GM12878 (cell line): ENCODE measurements at regions not wholly inside any gene's neighbourhood (a gene's known extent, or its start where the extent isn't known, plus 50 kb on each side); places are given as distances from the start of the nearest gene placed in this dataset.
"Not testable (repeated sequence)": the region's sequence is repeated elsewhere in the genome, so short reads cannot be mapped to it uniquely, and the experiment has no call there.

Experiments
- ATAC-seq: fragments of 200-7000 bp; cut with Tn5 transposase; 3 replicates; pipeline ENCODE4 v1.9.1; 2020; ENCODE audit warnings: mild to moderate bottlenecking, moderate library complexity
- BruUV-seq: library from RNA; stranded (reverse); fragments of 400-500 nt; replicated peaks from 2 replicates; lab custom pipeline; 2021; lab: Mats Ljungman, UMichigan
- CTCF ChIA-PET: fragments of 300-600 bp; sonication (Branson Sonifier 250); formaldehyde crosslinking; extraction: SDS; loops from one replicate; lab custom pipeline; 2021; ENCODE audit warnings: inconsistent platforms; lab: Yijun Ruan, JAX
- POLR2A ChIA-PET: fragments of 350-600 bp; formaldehyde crosslinking; extraction: SDS; loops from one replicate; lab custom pipeline; 2021; ENCODE audit warnings: inconsistent platforms; lab: Charles Lee
- RAD21 ChIA-PET: fragments of 300-600 bp; sonication (Branson Sonifier 250); formaldehyde crosslinking; loops from one replicate; lab custom pipeline; 2023; ENCODE audit warnings: antibody characterized with exemption; ENCODE audit not compliant: unreplicated experiment; lab: Charles Lee
- SMC1A ChIA-PET: fragments of 300-600 bp; sonication (Branson Sonifier 250); formaldehyde crosslinking; loops from one replicate; lab custom pipeline; 2023; ENCODE audit not compliant: unreplicated experiment, uncharacterized antibody; lab: Charles Lee
- DNase-seq: peaks from one replicate; pipeline ENCODE4 v3.0.0-alpha.2; 2011; ENCODE audit warnings: low read depth, low spot score
- FAIRE-seq: peaks from 3 replicates; lab custom pipeline; 2011; peaks lifted over from hg19 to GRCh38; lab: Jason Lieb, UNC
- H2AFZ ChIP-seq: 2 replicates; pipeline ENCODE4 v1.6.0; 2011; ENCODE audit warnings: low read depth, low read length, control low read depth; ENCODE audit not compliant: control insufficient read depth
- H3K27ac ChIP-seq: 2 replicates; pipeline ENCODE4 v1.5.1; 2011; ENCODE audit warnings: control low read depth; ENCODE audit not compliant: control insufficient read depth, insufficient read depth
- H3K27me3 ChIP-seq, 2 experiments: replicated peaks in 1 of 2; 2 replicates each; pipeline versions ENCODE4 v1.6.0 to v1.6.1; 2011; ENCODE audit warnings: low read length in 1 of 2; ENCODE audit not compliant: control insufficient read depth in 2 of 2, insufficient read depth in 2 of 2
- H3K36me3 ChIP-seq, 2 experiments: 2 replicates each; pipeline ENCODE4 v1.5.1; 2011; ENCODE audit warnings: low read length in 1 of 2; ENCODE audit not compliant: control insufficient read depth in 2 of 2, insufficient read depth in 2 of 2
- H3K4me1 ChIP-seq: 2 replicates; pipeline ENCODE4 v1.6.1; 2011; ENCODE audit warnings: mild to moderate bottlenecking, low read length, moderate library complexity, mixed read lengths; ENCODE audit not compliant: control insufficient read depth, insufficient read depth
- H3K4me2 ChIP-seq: 2 replicates; pipeline ENCODE4 v1.6.0; 2011; ENCODE audit warnings: control low read depth; ENCODE audit not compliant: control insufficient read depth, insufficient read depth
- H3K4me3 ChIP-seq: fragments of 200-600 bp; sonication (generic); 2 replicates; pipeline ENCODE4 v1.5.1; 2016
- H3K79me2 ChIP-seq: 2 replicates; pipeline ENCODE4 v1.6.0; 2011; ENCODE audit warnings: low read length; ENCODE audit not compliant: control insufficient read depth, insufficient read depth
- H3K9ac ChIP-seq: 2 replicates; pipeline ENCODE4 v1.8.0; 2011; ENCODE audit warnings: low read length, control low read depth, mixed read lengths; ENCODE audit not compliant: control insufficient read depth, insufficient read depth
- H3K9me3 ChIP-seq: replicated peaks from 3 replicates; pipeline ENCODE4 v1.5.1; 2011; ENCODE audit warnings: mild to moderate bottlenecking, low read length; ENCODE audit not compliant: control insufficient read depth, insufficient read depth
- H4K20me1 ChIP-seq: 2 replicates; pipeline ENCODE4 v1.6.0; 2011; ENCODE audit not compliant: control insufficient read depth, insufficient read depth
- E4F1 ChIP-seq: fragments of 450-650 bp; IDR thresholded peaks from 2 replicates; pipeline ENCODE4 v1.6.1; 2018; ENCODE audit warnings: borderline replicate concordance, mild to moderate bottlenecking; ENCODE audit not compliant: partially characterized antibody
- SKIL ChIP-seq: fragments of 450-650 bp; IDR thresholded peaks from 2 replicates; pipeline ENCODE4 v1.6.1; 2017; ENCODE audit warnings: mild to moderate bottlenecking, low read depth, inconsistent platforms; ENCODE audit not compliant: poor library complexity, severe bottlenecking
- WGBS: methylation state at CpG from one replicate; pipeline ENCODE4 v1.1.6; 2016; ENCODE audit warnings: low lambda C conversion rate; ENCODE audit not compliant: insufficient replicate concordance, insufficient coverage; ENCODE audit errors: missing lambda C conversion rate; 5-methylcytosine and 5-hydroxymethylcytosine counted together
- in situ Hi-C: fragments of 300-500 bp; cut with MboI; formaldehyde crosslinking; loops from 9 replicates; pipeline ENCODE4 v1.14.3; 2018; ENCODE audit warnings: mixed read lengths
- intact Hi-C: fragments of 100-400 bp; cut with micrococcal nuclease; formaldehyde crosslinking; loops from one replicate; pipeline ENCODE4 v1.14.2; 2022; ENCODE audit not compliant: unreplicated experiment

GRCh38 chr7:152574892-152575548 is 100.9 kb downstream of the XRCC2 start (continued):
- TF ChIP-seq SKIL (peak; percentile 60), E4F1 (no peak)

- H3K27ac ChIP-seq, H3K36me3 ChIP-seq, in situ Hi-C loops, DNase-seq, H3K9me3 ChIP-seq, BruUV-seq, H4K20me1 ChIP-seq, H3K79me2 ChIP-seq, intact Hi-C loops, H3K4me1 ChIP-seq, H3K4me3 ChIP-seq, H2AFZ ChIP-seq, CTCF ChIA-PET, ATAC-seq, H3K4me2 ChIP-seq, H3K27me3 ChIP-seq, H3K9ac ChIP-seq, FAIRE-seq: not testable (repeated sequence)
- ChIA-PET SMC1A (interaction anchor here (0.5 to 1.0 kb wide), 3 partner anchors 12 to 414 kb away, joined by 3 to 4 read pairs (median 3); no protein-coding TSS in a partner anchor), POLR2A (interaction anchor here (0.5 kb wide), 1 partner anchor 10 kb away, joined by 4 read pairs; no protein-coding TSS in a partner anchor), RAD21 (interaction anchor here (0.6 kb wide), 1 partner anchor 251 kb away, joined by 4 read pairs; no protein-coding TSS in a partner anchor)
- WGBS: 31% methylated on average over 6 of the region's 6 CpGs
These were observed 102.8 kb downstream of the XRCC2 start for GRCh38 chr7:152573186-152573585.
